ENCODE measurements at regions not wholly inside any gene's neighbourhood (a gene's known extent, or its start where the extent isn't known, plus 50 kb on each side); places are given as distances from the start of the nearest gene placed in this dataset.

GRCh38 chr18:22817844-22818243 is 115.3 kb upstream of the RBBP8 start:
- TF ChIP-seq CTCF (IDR thresholded peaks at IDR 0.05), result no peak
- TF ChIP-seq POLR2A (IDR thresholded peaks at IDR 0.05), result no peak

All from Peyer's patch (tissue), 4 donors.